Uterus (tissue), 2 donors: ENCODE measurements at regions not wholly inside any gene's neighbourhood (a gene's known extent, or its start where the extent isn't known, plus 50 kb on each side); places are given as distances from the start of the nearest gene placed in this dataset.
"Not testable (repeated sequence)": the region's sequence is repeated elsewhere in the genome, so short reads cannot be mapped to it uniquely, and the experiment has no call there.

Experiments
- POLR2A ChIP-seq, 2 donors: fragments of 450-650 bp; IDR thresholded peaks; one replicate each; pipeline ENCODE4 v1.6.1; 2016; ENCODE audit warnings: antibody characterized with exemption in 2 of 2, mild to moderate bottlenecking in 1 of 2, moderate library complexity in 1 of 2
- TF ChIP-seq, protein P1 (sequence below), 4 experiments: fragments of 200-600 bp in 2 of 4; fragments of 450-650 bp in 2 of 4; sonication (generic) in 2 of 4; IDR thresholded peaks; one replicate each; pipeline ENCODE4 v1.5.1; 2016 to 2019; ENCODE audit warnings: antibody characterized with exemption in 4 of 4, mild to moderate bottlenecking in 2 of 4, moderate library complexity in 1 of 4

DNA sequence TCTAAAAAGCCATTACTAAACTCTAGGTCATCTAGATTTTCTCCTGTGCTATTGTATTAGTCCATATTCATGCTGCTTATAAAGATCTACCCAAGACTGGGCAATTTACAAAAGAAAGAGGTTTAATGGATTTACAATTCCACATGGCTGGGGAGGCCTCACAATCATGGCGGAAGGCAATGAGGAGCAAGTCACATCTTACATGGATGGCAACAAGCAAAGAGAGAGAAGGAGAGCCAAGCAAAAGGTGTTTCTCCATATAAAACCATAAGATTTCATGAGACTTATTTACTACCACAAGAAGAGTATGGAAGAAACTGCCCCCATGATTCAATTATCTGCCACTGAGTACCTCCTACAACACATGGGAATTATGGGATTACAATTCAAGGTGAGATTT is 69.6 kb upstream of the CCDC6 start:
- TF ChIP-seq, protein P1, sequence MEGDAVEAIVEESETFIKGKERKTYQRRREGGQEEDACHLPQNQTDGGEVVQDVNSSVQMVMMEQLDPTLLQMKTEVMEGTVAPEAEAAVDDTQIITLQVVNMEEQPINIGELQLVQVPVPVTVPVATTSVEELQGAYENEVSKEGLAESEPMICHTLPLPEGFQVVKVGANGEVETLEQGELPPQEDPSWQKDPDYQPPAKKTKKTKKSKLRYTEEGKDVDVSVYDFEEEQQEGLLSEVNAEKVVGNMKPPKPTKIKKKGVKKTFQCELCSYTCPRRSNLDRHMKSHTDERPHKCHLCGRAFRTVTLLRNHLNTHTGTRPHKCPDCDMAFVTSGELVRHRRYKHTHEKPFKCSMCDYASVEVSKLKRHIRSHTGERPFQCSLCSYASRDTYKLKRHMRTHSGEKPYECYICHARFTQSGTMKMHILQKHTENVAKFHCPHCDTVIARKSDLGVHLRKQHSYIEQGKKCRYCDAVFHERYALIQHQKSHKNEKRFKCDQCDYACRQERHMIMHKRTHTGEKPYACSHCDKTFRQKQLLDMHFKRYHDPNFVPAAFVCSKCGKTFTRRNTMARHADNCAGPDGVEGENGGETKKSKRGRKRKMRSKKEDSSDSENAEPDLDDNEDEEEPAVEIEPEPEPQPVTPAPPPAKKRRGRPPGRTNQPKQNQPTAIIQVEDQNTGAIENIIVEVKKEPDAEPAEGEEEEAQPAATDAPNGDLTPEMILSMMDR (IDR thresholded peaks at IDR 0.05) = not testable (repeated sequence)
- not testable (repeated sequence) for TF ChIP-seq POLR2A (IDR thresholded peaks at IDR 0.05)
